Superior temporal gyrus (tissue), 1 donor: ENCODE measurements at regions not wholly inside any gene's neighbourhood (a gene's known extent, or its start where the extent isn't known, plus 50 kb on each side); places are given as distances from the start of the nearest gene placed in this dataset.
"Not testable (repeated sequence)": the region's sequence is repeated elsewhere in the genome, so short reads cannot be mapped to it uniquely, and the experiment has no call there.

ENCODE experiments used
- DNase-seq: peaks from one replicate; pipeline ENCODE4 v3.0.0-alpha.2; 2016; ENCODE audit errors: extremely low spot score

GRCh38 chr11:130979386-130979972 lies 63.2 kb upstream of the SNX19 start:
- no peak for DNase-seq

DNA sequence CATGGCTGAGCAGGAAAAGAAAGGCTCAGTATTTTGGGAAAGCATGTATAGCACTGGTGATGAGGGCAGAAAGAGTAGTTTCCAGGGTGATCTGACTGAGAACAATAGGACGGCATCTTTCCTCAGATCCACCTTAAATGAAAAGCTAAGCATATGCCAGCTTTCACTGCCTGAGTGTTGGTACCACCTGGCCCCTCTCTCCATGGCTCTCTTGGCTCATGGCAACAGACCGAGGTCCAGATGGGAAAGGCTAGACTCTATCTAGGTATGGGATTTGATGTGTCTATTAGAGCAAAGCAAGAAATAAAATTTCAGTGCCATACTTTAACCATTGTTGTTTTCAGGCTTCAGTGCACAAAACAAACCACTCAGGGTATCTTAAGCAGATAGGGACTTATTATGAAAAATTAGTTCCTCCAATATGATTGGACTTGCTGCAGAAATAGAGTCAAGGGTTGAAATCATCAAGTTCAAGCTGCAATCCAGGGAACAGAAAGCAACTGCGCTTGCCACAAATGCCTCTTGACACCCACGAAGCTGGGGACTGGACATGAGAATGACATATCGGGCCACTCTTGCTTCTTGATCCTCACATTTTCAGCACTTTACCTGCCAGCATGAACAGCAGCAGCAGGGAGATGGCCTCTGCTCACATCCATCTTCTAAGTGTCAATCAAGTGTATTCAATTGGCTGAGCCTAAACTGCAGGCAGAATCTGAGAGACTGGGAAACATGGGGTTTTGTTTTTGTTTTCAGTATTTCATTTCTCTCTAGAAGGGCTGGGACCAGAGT lies 64.0 kb upstream of the SNX19 start:
- no peak for DNase-seq

GRCh38 chr11:130984241-130984640 lies 68.0 kb upstream of the SNX19 start:
- DNase-seq, result not testable (repeated sequence)

DNA sequence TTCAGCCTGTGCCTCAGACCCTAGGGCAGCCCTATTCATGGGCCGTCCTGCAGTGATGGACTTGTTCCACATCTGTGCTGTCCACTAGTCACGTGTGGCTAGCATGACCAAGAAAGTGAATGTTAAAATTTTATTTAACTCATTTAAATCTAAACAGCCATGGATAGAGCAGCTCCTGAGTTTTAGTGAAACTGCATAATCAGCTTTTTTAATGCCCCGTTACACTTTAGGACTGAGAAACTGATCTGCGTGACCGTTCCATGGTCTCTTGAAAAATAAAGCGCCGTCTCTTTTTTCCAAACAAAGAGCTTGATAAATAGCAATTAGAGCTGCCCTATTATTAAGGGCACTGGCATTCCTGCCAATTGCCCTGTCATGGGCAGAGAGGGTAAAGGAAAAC lies 76.5 kb upstream of the SNX19 start:
- DNase-seq, result no peak

- DNase-seq, result no peak
Observed at GRCh38 chr11:130994043-130994442, 77.8 kb upstream of the SNX19 start.

DNA sequence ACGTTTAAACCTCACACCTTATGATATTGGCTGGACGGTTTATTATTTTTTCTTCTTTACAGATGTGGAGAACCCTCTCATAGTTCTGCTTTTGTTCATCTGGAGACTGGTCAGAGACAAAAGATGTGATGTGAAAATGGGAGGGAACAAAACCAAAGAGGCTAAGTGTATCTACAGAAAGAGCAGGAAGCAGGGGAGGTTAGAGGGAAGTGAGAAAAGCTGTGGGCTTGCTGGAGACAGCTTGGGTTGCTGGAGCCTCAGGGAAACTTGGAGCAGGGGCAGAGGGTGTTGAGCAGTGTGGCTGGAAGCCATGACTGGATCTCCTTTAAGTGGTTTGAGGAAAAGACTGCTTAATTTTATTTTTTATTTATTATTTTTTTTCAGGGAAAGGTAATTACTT lies 79.0 kb upstream of the SNX19 start:
- no peak for DNase-seq

DNA sequence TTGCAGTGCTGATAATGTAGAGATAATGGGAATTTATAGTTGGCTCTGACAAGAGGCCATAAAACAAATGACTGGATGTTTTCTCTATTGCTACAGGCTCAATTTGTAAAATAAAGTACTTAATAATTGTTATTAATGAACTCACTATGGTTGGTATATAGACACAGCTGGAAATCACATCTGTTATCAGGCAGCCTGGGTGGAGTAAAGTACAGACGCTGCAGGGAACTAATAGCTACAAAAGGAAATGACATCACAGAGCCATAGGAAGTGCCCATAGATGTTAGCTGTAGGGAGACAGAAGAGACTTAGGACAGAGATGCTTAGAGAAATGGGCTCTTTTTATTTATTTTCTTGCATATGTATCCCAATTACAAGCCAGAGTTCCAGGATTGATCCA lies 81.0 kb upstream of the SNX19 start:
- DNase-seq, result no peak

DNA sequence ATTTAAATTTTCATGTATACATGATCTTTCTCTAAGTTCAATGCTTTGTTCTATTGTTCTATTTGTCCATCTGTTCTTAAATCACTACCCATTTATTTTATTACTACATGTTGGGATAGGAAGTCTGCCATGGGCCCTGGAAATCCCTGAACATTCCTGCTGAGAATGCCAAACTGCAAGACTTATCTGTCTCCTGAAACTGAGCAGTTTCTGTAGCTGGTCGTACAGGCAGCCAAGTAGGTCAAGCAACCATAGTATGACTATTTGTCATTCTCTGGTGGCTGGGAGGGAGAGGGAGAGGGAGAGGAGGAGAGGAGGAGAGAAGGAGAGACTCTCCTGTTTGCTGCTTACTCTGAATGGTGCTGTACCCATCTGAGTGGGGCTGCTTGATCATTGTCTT lies 82.8 kb upstream of the SNX19 start:
- no peak for DNase-seq

- no peak for DNase-seq
Observed at GRCh38 chr11:130999992-131000770, 83.9 kb upstream of the SNX19 start.

- DNase-seq, result no peak
Observed at GRCh38 chr11:131002145-131002544, 85.9 kb upstream of the SNX19 start.

DNA sequence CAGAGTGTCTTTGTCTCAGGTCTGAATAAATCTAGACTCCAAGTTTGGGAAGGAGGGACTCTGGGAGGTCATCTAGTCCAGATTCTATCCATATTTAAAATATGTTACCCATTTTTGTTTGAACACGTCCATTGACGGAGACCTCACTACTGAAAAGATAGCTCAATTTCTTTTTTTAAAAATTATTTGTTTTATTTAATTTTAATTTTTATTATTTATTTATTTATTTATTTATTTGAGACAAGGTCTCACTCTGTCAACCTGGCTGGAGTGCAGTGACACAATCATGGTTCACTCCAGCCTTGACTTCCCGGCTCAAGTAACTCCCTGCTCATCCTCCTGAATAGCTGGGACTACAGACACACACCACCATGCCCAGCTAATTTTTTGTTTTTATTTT lies 89.5 kb upstream of the SNX19 start:
- no peak for DNase-seq

DNA sequence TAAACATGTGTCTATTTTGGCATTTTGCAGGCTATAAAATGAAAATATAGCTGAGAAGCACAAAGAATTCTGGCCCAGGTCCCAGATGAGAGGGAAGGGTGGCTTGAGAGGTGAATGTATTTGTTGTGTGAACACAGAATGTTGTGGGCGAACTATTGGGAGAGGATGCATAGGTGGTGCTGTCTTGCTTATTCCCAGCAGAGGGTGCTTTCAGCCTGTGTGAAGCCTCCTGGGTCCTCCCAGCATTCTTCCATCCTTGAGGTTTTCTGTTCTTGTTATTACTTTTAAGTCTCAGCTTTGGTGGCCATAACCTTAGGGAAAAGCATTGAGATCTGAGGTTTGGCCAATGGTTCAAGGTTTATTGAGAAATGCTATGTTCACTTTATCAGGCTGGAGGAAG lies 108.7 kb upstream of the SNX19 start:
- peak; percentile 51 for DNase-seq

DNA sequence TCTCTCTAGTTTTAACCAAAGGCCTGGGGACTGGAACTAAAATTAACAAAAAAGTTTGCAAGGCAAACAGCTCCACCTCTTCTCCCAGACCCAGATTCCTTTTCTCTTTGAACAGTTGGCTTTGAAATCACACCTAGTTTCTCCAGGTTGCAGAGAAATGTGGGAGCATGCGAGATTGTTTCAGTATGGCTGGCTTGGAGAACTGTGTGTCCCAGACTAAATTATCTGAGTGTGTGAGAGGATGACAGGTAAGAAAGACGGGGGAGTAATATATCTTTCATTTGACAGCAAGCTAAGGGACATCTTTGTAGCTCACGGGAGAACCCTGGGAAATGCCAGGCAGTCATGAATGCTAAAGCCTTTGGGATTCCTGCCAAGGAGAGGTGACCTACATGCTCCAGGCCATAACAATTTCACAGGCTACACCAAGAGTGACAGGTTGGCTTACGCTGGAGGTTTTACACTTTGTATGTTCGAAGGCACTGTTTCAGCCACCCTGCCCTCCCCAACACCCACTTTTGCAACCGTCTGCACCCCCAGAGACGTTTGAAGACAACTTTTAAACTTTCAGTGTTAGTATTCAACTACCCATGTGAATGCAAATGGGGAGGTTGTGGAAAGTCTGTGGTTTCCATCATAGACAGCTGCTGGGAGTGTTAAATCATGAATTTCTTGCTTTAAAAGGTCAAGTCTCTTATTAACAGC lies 109.3 kb upstream of the SNX19 start:
- no peak for DNase-seq

DNA sequence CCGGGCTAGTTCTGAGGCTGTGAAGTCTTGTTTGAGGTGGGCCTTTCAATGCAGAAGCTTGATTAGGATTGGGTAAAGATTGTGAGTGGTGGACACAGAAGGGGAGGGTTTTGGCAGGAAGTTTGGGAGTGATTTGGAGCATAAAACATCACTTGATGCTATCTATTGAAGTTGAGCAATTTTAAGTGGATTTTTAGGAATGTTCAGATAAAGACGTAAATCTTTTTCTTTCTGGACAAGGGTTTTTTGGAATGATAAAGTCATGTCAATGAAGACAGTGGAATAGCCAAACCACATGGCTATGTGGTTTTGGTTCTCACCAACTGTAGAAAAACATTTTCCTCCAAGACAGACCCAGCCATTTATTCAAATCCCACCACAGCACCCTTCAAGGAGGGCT lies 111.2 kb upstream of the SNX19 start:
- no peak for DNase-seq

DNA sequence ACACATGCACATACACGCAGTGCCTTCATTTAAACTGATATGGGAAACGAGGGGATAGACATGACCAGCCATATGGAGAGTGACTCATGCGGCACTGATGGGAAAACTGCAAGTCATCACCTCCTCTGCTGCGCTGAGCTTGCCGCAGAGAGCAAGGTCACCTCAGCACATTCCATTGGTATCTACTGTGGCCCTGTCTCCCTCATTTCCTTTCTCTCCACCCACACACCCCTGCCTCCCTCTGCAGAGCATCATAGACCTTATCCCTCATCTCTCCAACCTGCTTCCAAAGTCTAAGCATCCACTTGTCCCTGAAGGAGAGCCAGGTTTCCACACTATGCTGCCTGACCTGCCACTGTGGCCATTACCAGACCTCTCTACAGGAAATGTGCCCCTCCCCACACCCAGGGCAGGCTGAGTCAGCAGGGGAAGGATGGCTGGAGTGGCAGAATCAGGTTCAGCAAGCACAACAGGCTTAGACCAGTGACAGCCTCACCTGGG lies 116.9 kb upstream of the SNX19 start:
- peak; percentile 24 for DNase-seq

- DNase-seq, result no peak
Observed at GRCh38 chr11:131036514-131036913, 120.2 kb upstream of the SNX19 start.

- no peak for DNase-seq
Observed at GRCh38 chr11:131037873-131038272, 121.6 kb upstream of the SNX19 start.

DNA sequence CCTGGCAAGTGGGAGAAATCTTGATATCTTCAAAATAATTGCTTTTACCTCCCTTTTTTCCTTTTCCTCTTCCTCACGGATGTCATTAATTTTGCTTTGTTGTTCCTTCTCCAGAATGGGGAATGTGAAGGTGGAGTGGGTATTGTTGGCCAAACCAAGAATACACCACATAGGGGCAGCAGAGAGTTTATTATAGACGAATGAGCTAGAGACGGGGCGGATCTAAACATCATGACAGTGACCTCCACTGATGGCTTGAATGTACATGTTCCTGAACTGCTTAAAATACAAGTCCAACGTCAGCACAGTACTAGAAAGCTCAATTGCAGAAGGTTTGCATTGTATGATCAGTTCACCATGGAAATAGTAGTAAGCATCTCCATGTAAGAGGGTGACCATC lies 122.3 kb upstream of the SNX19 start:
- DNase-seq, result peak; percentile 30

GRCh38 chr11:131041331-131042040 lies 125.2 kb upstream of the SNX19 start:
- no peak for DNase-seq

DNA sequence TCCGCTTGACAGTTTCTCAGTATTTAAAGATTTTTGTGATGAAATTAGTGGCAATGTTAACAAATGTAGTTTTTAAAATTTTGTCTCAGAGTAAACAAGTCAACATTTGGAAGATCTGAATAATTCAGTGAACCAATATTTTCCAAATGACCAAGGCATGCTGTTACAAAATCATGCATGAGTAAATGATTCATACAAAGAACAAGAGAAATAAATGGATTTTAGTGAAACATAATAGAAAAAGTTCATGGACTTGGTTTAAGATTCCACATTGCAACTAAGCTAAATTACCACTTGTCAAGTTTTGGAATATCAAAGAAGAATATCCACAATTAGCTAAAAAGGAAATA lies 125.7 kb upstream of the SNX19 start:
- DNase-seq, result no peak

DNA sequence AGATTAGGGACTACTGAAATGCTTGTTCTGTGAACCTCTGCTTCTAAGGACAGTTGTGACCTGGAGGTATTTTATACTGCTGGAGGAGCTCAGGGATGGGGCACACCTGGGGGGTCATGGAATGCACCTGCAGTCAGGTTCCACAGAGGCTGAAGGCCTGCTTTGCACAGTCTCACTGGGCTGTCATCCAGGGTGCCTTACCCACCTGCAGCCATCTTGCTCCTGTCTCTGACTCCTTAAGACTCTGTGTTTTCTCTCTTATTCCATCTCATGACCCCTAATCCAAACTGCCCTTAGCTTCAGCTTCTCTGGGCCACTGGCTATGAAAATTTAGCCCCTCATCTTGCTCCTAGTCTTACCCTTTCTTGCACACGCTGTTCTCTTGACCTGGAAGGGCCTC lies 127.0 kb upstream of the SNX19 start:
- no peak for DNase-seq

- DNase-seq, result no peak
Observed at GRCh38 chr11:131044851-131045250, 128.6 kb upstream of the SNX19 start.
